H9 (cell line): ENCODE measurements at regions not wholly inside any gene's neighbourhood (a gene's known extent, or its start where the extent isn't known, plus 50 kb on each side); places are given as distances from the start of the nearest gene placed in this dataset.

Source experiments
- DNase-seq: peaks from one replicate; pipeline ENCODE4 v3.0.0-alpha.2; 2017
- H2AFZ ChIP-seq: one replicate; pipeline ENCODE4 v1.6.1; 2013; ENCODE audit warnings: mild to moderate bottlenecking, low read length, control low read depth, moderate library complexity
- H2AK5ac ChIP-seq: 2 replicates; pipeline ENCODE4 v1.6.1; 2013; ENCODE audit warnings: low read length, control low read depth, mixed read lengths; ENCODE audit not compliant: insufficient read length
- H2BK120ac ChIP-seq: one replicate; pipeline ENCODE4 v1.6.1; 2013; ENCODE audit warnings: low read depth, mild to moderate bottlenecking, low read length, control low read depth, inconsistent platforms; ENCODE audit not compliant: poor library complexity, severe bottlenecking
- H2BK12ac ChIP-seq: 2 replicates; pipeline ENCODE4 v1.6.1; 2013; ENCODE audit warnings: low read length, control low read depth, mixed read lengths, low read depth; ENCODE audit not compliant: insufficient read length
- H2BK15ac ChIP-seq: 2 replicates; pipeline ENCODE4 v1.6.1; 2013; ENCODE audit warnings: low read depth, low read length, control low read depth
- H2BK20ac ChIP-seq: one replicate; pipeline ENCODE4 v1.6.1; 2013; ENCODE audit warnings: low read depth, mild to moderate bottlenecking, low read length, control low read depth, inconsistent platforms; ENCODE audit not compliant: poor library complexity, severe bottlenecking
- H2BK5ac ChIP-seq: 2 replicates; pipeline ENCODE4 v1.6.1; 2013; ENCODE audit warnings: low read length, control low read depth, mixed read lengths; ENCODE audit not compliant: insufficient read length
- H3K14ac ChIP-seq: 2 replicates; pipeline ENCODE4 v1.6.1; 2013; ENCODE audit warnings: low read length, control low read depth; ENCODE audit not compliant: insufficient read depth
- H3K18ac ChIP-seq: 2 replicates; pipeline ENCODE4 v1.6.1; 2013; ENCODE audit warnings: low read depth, mild to moderate bottlenecking, mixed read lengths, low read length, control low read depth; ENCODE audit not compliant: insufficient read length
- H3K23ac ChIP-seq: 2 replicates; pipeline ENCODE4 v1.6.1; 2013; ENCODE audit warnings: low read length, control low read depth, mixed read lengths, low read depth; ENCODE audit not compliant: insufficient read length
- H3K23me2 ChIP-seq: 2 replicates; pipeline ENCODE4 v1.6.1; 2013; ENCODE audit warnings: low read depth, mild to moderate bottlenecking, mixed read lengths, low read length, control low read depth; ENCODE audit not compliant: insufficient read length, poor library complexity, severe bottlenecking
- H3K27ac ChIP-seq: 2 replicates; pipeline ENCODE4 v1.5.1; 2013; ENCODE audit warnings: low read length, control low read depth, mixed read lengths, low read depth; ENCODE audit not compliant: insufficient read length
- H3K27me3 ChIP-seq: 2 replicates; pipeline ENCODE4 v1.6.1; 2013; ENCODE audit warnings: low read length, control low read depth, inconsistent platforms; ENCODE audit not compliant: insufficient read depth
- H3K4ac ChIP-seq: 2 replicates; pipeline ENCODE4 v1.6.1; 2013; ENCODE audit warnings: low read depth, mild to moderate bottlenecking, control low read depth, inconsistent platforms, low read length, moderate library complexity
- H3K4me1 ChIP-seq: 2 replicates; pipeline ENCODE4 v1.6.1; 2013; ENCODE audit warnings: low read length, control low read depth, inconsistent platforms; ENCODE audit not compliant: insufficient read depth
- H3K4me2 ChIP-seq: 2 replicates; pipeline ENCODE4 v1.6.1; 2013; ENCODE audit warnings: low read length, control low read depth, mixed read lengths; ENCODE audit not compliant: insufficient read length, insufficient read depth
- H3K56ac ChIP-seq: 2 replicates; pipeline ENCODE4 v1.6.1; 2013; ENCODE audit warnings: low read depth, mild to moderate bottlenecking, mixed read lengths, low read length, control low read depth; ENCODE audit not compliant: insufficient read length
- H3K79me1 ChIP-seq: 2 replicates; pipeline ENCODE4 v1.6.1; 2013; ENCODE audit warnings: low read depth, mild to moderate bottlenecking, moderate library complexity, low read length, control low read depth, inconsistent platforms; ENCODE audit not compliant: insufficient read depth, poor library complexity, severe bottlenecking
- H3K79me2 ChIP-seq: 2 replicates; pipeline ENCODE4 v1.6.1; 2013; ENCODE audit warnings: low read length, control low read depth, inconsistent platforms; ENCODE audit not compliant: insufficient read depth
- H3K9ac ChIP-seq: 2 replicates; pipeline ENCODE4 v1.6.1; 2013; ENCODE audit warnings: low read length, control low read depth, mixed read lengths; ENCODE audit not compliant: insufficient read length; ENCODE audit errors: extremely low read depth
- H3K9me3 ChIP-seq: one replicate; pipeline ENCODE4 v1.6.1; 2013; ENCODE audit warnings: low read depth, low read length, inconsistent platforms; ENCODE audit not compliant: control insufficient read depth
- H3T11ph ChIP-seq: one replicate; pipeline ENCODE4 v1.6.1; 2013; ENCODE audit warnings: mild to moderate bottlenecking, low read length, control low read depth, inconsistent platforms
- H4K20me1 ChIP-seq: one replicate; pipeline ENCODE4 v1.6.1; 2013; ENCODE audit not compliant: control insufficient read depth, insufficient read length, insufficient read depth
- H4K5ac ChIP-seq: 2 replicates; pipeline ENCODE4 v1.6.1; 2013; ENCODE audit warnings: low read depth, mild to moderate bottlenecking, mixed read lengths, low read length, control low read depth; ENCODE audit not compliant: insufficient read length
- H4K8ac ChIP-seq: replicated peaks from 2 replicates; pipeline ENCODE4 v1.6.1; 2013; ENCODE audit warnings: low read length, control low read depth, mixed read lengths, low read depth; ENCODE audit not compliant: insufficient read length
- H4K91ac ChIP-seq: 2 replicates; pipeline ENCODE4 v1.6.1; 2013; ENCODE audit warnings: low read depth, mild to moderate bottlenecking, moderate library complexity, mixed read lengths, low read length, control low read depth; ENCODE audit not compliant: insufficient read length
- H3K27ac Mint-ChIP-seq, 3 experiments: 2 replicates in 2 of 3; 3 replicates in 1 of 3; pipeline ENCODE4 v1.8.0; 2020 to 2021; ENCODE audit warnings: mixed read lengths in 3 of 3, mild to moderate bottlenecking in 1 of 3, moderate library complexity in 1 of 3
- H3K27me3 Mint-ChIP-seq: 2 replicates; pipeline ENCODE4 v1.8.0; 2021; ENCODE audit warnings: low read depth, mild to moderate bottlenecking, moderate library complexity, mixed read lengths
- H3K36me3 Mint-ChIP-seq, 3 experiments: 2 replicates in 2 of 3; 3 replicates in 1 of 3; pipeline ENCODE4 v1.8.0; 2020 to 2021; ENCODE audit warnings: low read depth in 3 of 3, mixed read lengths in 3 of 3; ENCODE audit not compliant: insufficient read depth in 1 of 3
- H3K4me1 Mint-ChIP-seq, 2 experiments: 2 replicates each; pipeline ENCODE4 v1.8.0; 2020; ENCODE audit warnings: mixed read lengths in 2 of 2
- H3K4me3 Mint-ChIP-seq, 2 experiments: 2 replicates in 1 of 2; 3 replicates in 1 of 2; pipeline ENCODE4 v1.8.0; 2020 to 2021; ENCODE audit warnings: mild to moderate bottlenecking in 2 of 2, mixed read lengths in 2 of 2, moderate library complexity in 1 of 2
- H3K9me3 Mint-ChIP-seq, 2 experiments: 2 replicates in 1 of 2; 3 replicates in 1 of 2; pipeline ENCODE4 v1.8.0; 2020; ENCODE audit warnings: mild to moderate bottlenecking in 2 of 2, mixed read lengths in 2 of 2, moderate library complexity in 1 of 2
- WGBS: extraction: QIAGEN DNeasy Blood & Tissue Kit; methylation state at CpG from one replicate; pipeline ENCODE4 v1.1.7; 2013; ENCODE audit warnings: missing lambda C conversion rate, low lambda C conversion rate, mixed read lengths; ENCODE audit not compliant: insufficient read length; ENCODE audit errors: extremely low coverage; 5-methylcytosine and 5-hydroxymethylcytosine counted together
- TF ChIP-seq, protein P1 (sequence below): fragments of 200-600 bp; sonication (generic); conservative IDR thresholded peaks from 3 replicates; pipeline ENCODE4 v1.8.0; 2021; ENCODE audit warnings: antibody characterized with exemption, mild to moderate bottlenecking

DNA sequence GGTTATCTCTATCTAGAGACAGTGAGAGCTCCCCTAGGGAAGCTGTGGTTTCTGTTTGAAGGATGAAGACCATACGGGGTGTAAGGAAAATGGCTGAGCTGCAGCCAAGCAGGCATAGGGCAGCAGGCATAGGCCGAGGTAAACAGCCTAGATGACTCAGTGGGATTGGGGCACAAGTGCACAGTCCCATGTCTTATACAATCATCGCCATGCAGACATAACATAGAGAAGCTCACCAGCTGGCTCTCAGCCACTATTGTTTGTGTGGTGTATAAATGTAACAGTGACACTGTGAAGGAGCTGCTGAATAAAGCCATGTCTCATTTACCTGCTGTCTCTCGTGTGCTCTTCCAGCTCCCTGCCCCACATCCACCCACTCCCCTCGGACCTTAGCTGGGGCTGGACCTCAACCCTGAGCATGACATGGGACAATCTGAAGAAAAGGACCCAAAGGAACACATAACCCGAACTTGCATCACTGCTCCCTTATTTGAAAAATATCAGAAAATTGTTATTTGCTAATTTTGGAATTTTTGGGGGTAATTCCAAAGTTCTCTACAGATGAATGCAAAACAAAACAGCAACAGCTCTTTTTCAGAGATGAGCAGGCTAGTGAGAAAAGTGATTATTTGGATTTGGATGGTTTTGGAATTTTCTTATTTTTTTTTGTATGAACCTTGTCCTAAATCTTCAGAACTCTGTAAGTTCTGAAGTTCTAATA is 582.7 kb downstream of the REEP3 start:
- Mint-ChIP-seq H3K4me1 (peaks cover 0 to 6% of the 10 kb centered on the region in 2 experiments; a peak in 2 of 4 replicates), H3K9me3 (no peaks in the 10 kb centered on the region; a peak in 1 of 5 replicates), H3K27ac (no peak overlapping the region), H3K36me3 (no peaks in the 10 kb centered on the region), H3K4me3 (no peak overlapping the region), H3K27me3 (peaks cover 2% of the 10 kb centered on the region)
- H3K9me3 ChIP-seq = no peaks in the 10 kb centered on the region
- no peak overlapping the region for H3K27ac ChIP-seq
- no CpG with 5 or more reads among the region's 6 CpGs for WGBS
- H3K27me3 ChIP-seq = no peaks in the 10 kb centered on the region
- H4K20me1 ChIP-seq = no peaks in the 10 kb centered on the region
- no peak overlapping the region for H2BK20ac ChIP-seq
- no peak overlapping the region for H3K4me2 ChIP-seq
- H2BK120ac ChIP-seq = no peak overlapping the region
- H3K14ac ChIP-seq = no peak overlapping the region
- no peak overlapping the region for H4K5ac ChIP-seq
- no peak overlapping the region for H3K18ac ChIP-seq
- no peak overlapping the region for H4K91ac ChIP-seq
- no peak overlapping the region for H4K8ac ChIP-seq
- H2BK15ac ChIP-seq = no peak overlapping the region
- H3K56ac ChIP-seq = no peak overlapping the region
- no peaks in the 10 kb centered on the region for H3K23me2 ChIP-seq
- no peaks in the 10 kb centered on the region for H3K79me2 ChIP-seq
- no peaks in the 10 kb centered on the region for H3K4me1 ChIP-seq
- H3K4ac ChIP-seq = no peak overlapping the region
- H3K9ac ChIP-seq = no peak overlapping the region
- H3T11ph ChIP-seq = no peak overlapping the region
- H3K79me1 ChIP-seq = no peaks in the 10 kb centered on the region
- DNase-seq = no peak
- no peak overlapping the region for H2BK12ac ChIP-seq
- H2AFZ ChIP-seq = no peak overlapping the region
- no peak overlapping the region for H2AK5ac ChIP-seq
- H2BK5ac ChIP-seq = no peak overlapping the region
- TF ChIP-seq, protein P1, sequence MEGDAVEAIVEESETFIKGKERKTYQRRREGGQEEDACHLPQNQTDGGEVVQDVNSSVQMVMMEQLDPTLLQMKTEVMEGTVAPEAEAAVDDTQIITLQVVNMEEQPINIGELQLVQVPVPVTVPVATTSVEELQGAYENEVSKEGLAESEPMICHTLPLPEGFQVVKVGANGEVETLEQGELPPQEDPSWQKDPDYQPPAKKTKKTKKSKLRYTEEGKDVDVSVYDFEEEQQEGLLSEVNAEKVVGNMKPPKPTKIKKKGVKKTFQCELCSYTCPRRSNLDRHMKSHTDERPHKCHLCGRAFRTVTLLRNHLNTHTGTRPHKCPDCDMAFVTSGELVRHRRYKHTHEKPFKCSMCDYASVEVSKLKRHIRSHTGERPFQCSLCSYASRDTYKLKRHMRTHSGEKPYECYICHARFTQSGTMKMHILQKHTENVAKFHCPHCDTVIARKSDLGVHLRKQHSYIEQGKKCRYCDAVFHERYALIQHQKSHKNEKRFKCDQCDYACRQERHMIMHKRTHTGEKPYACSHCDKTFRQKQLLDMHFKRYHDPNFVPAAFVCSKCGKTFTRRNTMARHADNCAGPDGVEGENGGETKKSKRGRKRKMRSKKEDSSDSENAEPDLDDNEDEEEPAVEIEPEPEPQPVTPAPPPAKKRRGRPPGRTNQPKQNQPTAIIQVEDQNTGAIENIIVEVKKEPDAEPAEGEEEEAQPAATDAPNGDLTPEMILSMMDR = no peak
- no peak overlapping the region for H3K23ac ChIP-seq
